SK-N-SH treated with all-trans-retinoic acid at 6 μM for 48 hours (cell line): ENCODE measurements at regions not wholly inside any gene's neighbourhood (a gene's known extent, or its start where the extent isn't known, plus 50 kb on each side); places are given as distances from the start of the nearest gene placed in this dataset.
"Not testable (repeated sequence)": the region's sequence is repeated elsewhere in the genome, so short reads cannot be mapped to it uniquely, and the experiment has no call there.

Source experiments
- ATAC-seq: fragments of 200-7000 bp; cut with Tn5 transposase; 3 replicates; pipeline ENCODE4 v1.9.1; 2020; ENCODE audit warnings: mild to moderate bottlenecking, moderate library complexity
- ARNTL ChIP-seq: fragments of 450-650 bp; formaldehyde crosslinking; IDR thresholded peaks from 2 replicates; pipeline ENCODE4 v1.5.0; 2020; ENCODE audit warnings: low read depth, mild to moderate bottlenecking, moderate library complexity, borderline replicate concordance
- BACH2 ChIP-seq: fragments of 250-450 bp; sonication (Bioruptor Pico); IDR thresholded peaks from 2 replicates; pipeline ENCODE4 v1.9.0; 2021; ENCODE audit warnings: mild to moderate bottlenecking, borderline replicate concordance
- CREB5 ChIP-seq: fragments of 250-450 bp; sonication (Bioruptor Pico); IDR thresholded peaks from 2 replicates; pipeline ENCODE4 v1.5.1; 2020; ENCODE audit warnings: low read depth, mild to moderate bottlenecking, moderate library complexity
- CSDC2 ChIP-seq: fragments of 250-450 bp; sonication (Bioruptor Pico); IDR thresholded peaks from 2 replicates; pipeline ENCODE4 v1.5.0; 2020; ENCODE audit warnings: mild to moderate bottlenecking, moderate library complexity
- CSRNP3 ChIP-seq: fragments of 250-450 bp; sonication (Bioruptor Pico); IDR thresholded peaks from 2 replicates; pipeline ENCODE4 v1.5.1; 2021; ENCODE audit warnings: mild to moderate bottlenecking, moderate library complexity
- ESRRG ChIP-seq: fragments of 250-450 bp; sonication (Bioruptor Pico); IDR thresholded peaks from 2 replicates; pipeline ENCODE4 v1.6.1; 2021; ENCODE audit warnings: mild to moderate bottlenecking
- ISL1 ChIP-seq: fragments of 250-450 bp; sonication (Bioruptor Pico); IDR thresholded peaks from 2 replicates; pipeline ENCODE4 v2.1.2; 2022; ENCODE audit warnings: mild to moderate bottlenecking, moderate library complexity
- OSR1 ChIP-seq: fragments of 250-450 bp; sonication (Bioruptor Pico); IDR thresholded peaks from 2 replicates; pipeline ENCODE4 v1.8.0; 2022; ENCODE audit warnings: moderate library complexity, mild to moderate bottlenecking, inconsistent platforms
- PPARA ChIP-seq: fragments of 250-450 bp; sonication (Bioruptor Pico); IDR thresholded peaks from 2 replicates; pipeline ENCODE4 v1.5.0; 2020; ENCODE audit warnings: mild to moderate bottlenecking, borderline replicate concordance
- RARB ChIP-seq: fragments of 250-450 bp; sonication (Bioruptor Pico); IDR thresholded peaks from 2 replicates; pipeline ENCODE4 v1.8.0; 2021; ENCODE audit warnings: mild to moderate bottlenecking, moderate library complexity
- TCF4 ChIP-seq: fragments of 250-450 bp; sonication (Bioruptor Pico); IDR thresholded peaks from 2 replicates; pipeline ENCODE4 v1.8.0; 2021; ENCODE audit warnings: mild to moderate bottlenecking, moderate library complexity, borderline replicate concordance
- TOX ChIP-seq: fragments of 250-450 bp; sonication (Bioruptor Pico); IDR thresholded peaks from 2 replicates; pipeline ENCODE4 v1.8.0; 2021; ENCODE audit warnings: mild to moderate bottlenecking, moderate library complexity, borderline replicate concordance
- ZC3H10 ChIP-seq: fragments of 250-450 bp; sonication (Bioruptor Pico); IDR thresholded peaks from 2 replicates; pipeline ENCODE4 v1.5.1; 2021; ENCODE audit warnings: mild to moderate bottlenecking, moderate library complexity
- ZFP3 ChIP-seq: fragments of 250-450 bp; sonication (Bioruptor Pico); IDR thresholded peaks from 2 replicates; pipeline ENCODE4 v1.5.0; 2020; ENCODE audit warnings: mild to moderate bottlenecking, moderate library complexity
- ZFP30 ChIP-seq: fragments of 450-650 bp; formaldehyde crosslinking; IDR thresholded peaks from 2 replicates; pipeline ENCODE4 v1.5.0; 2022; ENCODE audit warnings: mild to moderate bottlenecking, moderate library complexity
- ZNF70 ChIP-seq: fragments of 450-650 bp; formaldehyde crosslinking; IDR thresholded peaks from 2 replicates; pipeline ENCODE4 v1.5.0; 2020; ENCODE audit warnings: mild to moderate bottlenecking, moderate library complexity
- ZNF8 ChIP-seq: fragments of 450-650 bp; formaldehyde crosslinking; IDR thresholded peaks from 2 replicates; pipeline ENCODE4 v1.5.0; 2020; ENCODE audit warnings: mild to moderate bottlenecking, moderate library complexity
- TF ChIP-seq, protein P1 (sequence below): fragments of 250-450 bp; sonication (Bioruptor Pico); IDR thresholded peaks from 2 replicates; pipeline ENCODE4 v1.5.0; 2020; ENCODE audit warnings: mild to moderate bottlenecking, moderate library complexity
- TF ChIP-seq, protein P2 (sequence below): fragments of 250-450 bp; sonication (Bioruptor Pico); IDR thresholded peaks from 2 replicates; pipeline ENCODE4 v1.8.0; 2021; ENCODE audit warnings: low read depth, mild to moderate bottlenecking, moderate library complexity, borderline replicate concordance

DNA sequence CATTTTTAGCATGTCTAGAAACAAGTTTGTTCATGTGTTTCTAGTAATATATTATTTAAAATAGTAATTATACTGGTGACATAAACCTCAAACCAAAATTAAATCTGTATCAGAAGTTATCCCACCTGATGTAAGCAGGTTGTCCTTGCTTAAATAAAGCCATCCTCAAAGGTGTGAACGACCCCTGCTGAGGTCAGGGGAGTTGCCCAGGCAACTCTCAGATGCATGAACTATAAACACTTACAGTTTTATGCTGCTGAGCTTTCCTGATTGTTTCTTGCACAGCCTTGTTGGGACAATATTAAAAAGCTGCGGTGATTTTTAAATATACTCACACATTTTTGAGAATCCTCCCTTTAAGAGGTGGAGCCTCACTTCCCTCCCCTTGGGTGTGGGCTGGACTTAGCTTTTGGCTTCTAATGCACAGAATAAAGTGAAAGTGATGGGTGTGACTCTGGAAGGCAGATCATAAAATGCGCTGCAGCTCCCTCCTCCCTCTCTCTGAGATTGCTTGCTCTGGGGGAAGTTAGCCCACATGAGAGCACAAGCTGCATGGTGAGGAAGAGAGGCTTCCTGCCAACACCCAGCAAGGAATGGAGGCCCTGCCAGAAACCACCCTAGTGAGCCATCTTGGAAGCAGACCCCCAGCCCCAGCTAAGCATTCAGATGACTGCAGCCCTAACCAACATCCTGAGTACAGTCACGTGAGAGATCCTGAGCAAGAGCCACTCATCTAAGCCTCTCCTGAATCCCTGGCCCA is 152.7 kb downstream of the SKIDA1 start:
- no peak for TF ChIP-seq ZFP30
- no peak for TF ChIP-seq ESRRG
- no peak for TF ChIP-seq CSDC2 (CRISPR knock-in tag)
- TF ChIP-seq PPARA (CRISPR knock-in tag), result no peak
- ATAC-seq, result peak; percentile 95

DNA sequence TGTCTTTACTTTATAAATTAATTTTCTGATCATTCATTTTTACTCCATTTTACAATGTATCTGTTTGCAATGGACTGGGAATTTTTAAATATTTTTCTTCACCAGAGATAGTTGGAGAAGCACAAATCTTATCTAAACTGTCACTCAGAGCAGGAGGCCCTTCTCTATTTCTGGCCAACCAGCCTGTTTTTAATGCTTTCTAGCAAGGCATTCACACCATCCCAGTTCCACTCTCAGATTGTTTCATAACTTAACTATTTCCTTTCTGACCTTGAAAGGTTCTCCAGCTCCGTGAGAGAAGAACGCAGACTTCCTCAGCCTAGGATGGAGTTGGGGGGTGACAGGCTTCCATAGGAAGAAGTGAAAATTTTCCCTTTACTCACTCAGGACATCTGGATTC is 155.8 kb downstream of the SKIDA1 start:
- peak; percentile 4; the same call in 1 of the 3 replicates for ATAC-seq
- TF ChIP-seq ZFP3 (no peak), CSDC2 (CRISPR knock-in tag) (no peak), ISL1 (CRISPR knock-in tag) (no peak), CSRNP3 (CRISPR knock-in tag) (no peak)
- TF ChIP-seq, all 23 proteins: peak for 0

DNA sequence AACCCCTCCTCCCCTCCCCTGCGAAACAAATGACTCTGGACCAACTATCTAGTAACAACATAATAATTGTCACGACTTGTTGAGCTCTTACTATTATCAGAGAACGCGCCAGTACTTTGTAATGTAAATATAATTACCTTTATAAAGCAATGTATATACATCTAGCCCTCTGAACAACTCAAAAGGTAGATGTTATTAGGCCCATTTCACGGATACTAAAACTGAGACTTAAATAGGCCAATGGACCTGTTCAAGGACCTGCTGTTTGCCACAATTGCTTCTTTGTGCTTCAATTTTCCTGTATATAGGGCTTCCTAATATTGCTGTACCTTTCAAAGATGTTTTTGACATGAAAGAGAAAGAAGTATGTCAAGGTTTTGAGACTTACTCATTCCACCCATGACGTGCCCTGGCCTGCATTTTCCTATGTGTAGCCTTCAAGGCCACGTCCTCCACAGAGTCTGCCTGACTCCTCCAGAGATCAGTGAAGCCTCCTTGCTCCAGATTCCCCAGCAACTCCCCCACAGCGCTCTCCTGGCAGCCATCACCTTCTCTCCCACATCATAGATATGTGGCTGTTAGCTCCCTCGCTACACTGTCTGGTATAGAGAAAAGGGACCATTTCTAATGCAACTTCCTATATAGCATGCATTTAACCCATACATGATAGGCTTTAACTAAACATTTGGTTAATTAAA is 156.6 kb downstream of the SKIDA1 start:
- TF ChIP-seq RARB (CRISPR knock-in tag) (no peak), CSRNP3 (CRISPR knock-in tag) (no peak), TOX (no peak), ARNTL (no peak), ZNF70 (CRISPR knock-in tag) (no peak)
- TF ChIP-seq, protein P1, sequence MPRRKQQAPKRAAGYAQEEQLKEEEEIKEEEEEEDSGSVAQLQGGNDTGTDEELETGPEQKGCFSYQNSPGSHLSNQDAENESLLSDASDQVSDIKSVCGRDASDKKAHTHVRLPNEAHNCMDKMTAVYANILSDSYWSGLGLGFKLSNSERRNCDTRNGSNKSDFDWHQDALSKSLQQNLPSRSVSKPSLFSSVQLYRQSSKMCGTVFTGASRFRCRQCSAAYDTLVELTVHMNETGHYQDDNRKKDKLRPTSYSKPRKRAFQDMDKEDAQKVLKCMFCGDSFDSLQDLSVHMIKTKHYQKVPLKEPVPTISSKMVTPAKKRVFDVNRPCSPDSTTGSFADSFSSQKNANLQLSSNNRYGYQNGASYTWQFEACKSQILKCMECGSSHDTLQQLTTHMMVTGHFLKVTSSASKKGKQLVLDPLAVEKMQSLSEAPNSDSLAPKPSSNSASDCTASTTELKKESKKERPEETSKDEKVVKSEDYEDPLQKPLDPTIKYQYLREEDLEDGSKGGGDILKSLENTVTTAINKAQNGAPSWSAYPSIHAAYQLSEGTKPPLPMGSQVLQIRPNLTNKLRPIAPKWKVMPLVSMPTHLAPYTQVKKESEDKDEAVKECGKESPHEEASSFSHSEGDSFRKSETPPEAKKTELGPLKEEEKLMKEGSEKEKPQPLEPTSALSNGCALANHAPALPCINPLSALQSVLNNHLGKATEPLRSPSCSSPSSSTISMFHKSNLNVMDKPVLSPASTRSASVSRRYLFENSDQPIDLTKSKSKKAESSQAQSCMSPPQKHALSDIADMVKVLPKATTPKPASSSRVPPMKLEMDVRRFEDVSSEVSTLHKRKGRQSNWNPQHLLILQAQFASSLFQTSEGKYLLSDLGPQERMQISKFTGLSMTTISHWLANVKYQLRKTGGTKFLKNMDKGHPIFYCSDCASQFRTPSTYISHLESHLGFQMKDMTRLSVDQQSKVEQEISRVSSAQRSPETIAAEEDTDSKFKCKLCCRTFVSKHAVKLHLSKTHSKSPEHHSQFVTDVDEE, result no peak
- ATAC-seq, result no peak

- TF ChIP-seq, protein P1, result no peak
- TF ChIP-seq TOX, result no peak
- no peak for TF ChIP-seq TCF4 (CRISPR knock-in tag)
- TF ChIP-seq, protein P2, sequence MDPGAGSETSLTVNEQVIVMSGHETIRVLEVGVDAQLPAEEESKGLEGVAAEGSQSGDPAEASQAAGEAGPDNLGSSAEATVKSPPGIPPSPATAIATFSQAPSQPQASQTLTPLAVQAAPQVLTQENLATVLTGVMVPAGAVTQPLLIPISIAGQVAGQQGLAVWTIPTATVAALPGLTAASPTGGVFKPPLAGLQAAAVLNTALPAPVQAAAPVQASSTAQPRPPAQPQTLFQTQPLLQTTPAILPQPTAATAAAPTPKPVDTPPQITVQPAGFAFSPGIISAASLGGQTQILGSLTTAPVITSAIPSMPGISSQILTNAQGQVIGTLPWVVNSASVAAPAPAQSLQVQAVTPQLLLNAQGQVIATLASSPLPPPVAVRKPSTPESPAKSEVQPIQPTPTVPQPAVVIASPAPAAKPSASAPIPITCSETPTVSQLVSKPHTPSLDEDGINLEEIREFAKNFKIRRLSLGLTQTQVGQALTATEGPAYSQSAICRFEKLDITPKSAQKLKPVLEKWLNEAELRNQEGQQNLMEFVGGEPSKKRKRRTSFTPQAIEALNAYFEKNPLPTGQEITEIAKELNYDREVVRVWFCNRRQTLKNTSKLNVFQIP, result no peak
- no peak for TF ChIP-seq ZC3H10 (CRISPR knock-in tag)
- TF ChIP-seq RARB (CRISPR knock-in tag), result no peak
- TF ChIP-seq ARNTL, result no peak
- no peak for TF ChIP-seq ZFP3
- no peak for TF ChIP-seq PPARA (CRISPR knock-in tag)
- TF ChIP-seq ZNF70 (CRISPR knock-in tag), result no peak
- no peak for TF ChIP-seq ESRRG
- TF ChIP-seq CREB5 (CRISPR knock-in tag), result no peak
- TF ChIP-seq OSR1 (CRISPR knock-in tag), result no peak
- no peak for TF ChIP-seq ZNF8 (CRISPR knock-in tag)
- no peak for TF ChIP-seq BACH2 (CRISPR knock-in tag)
- peak; percentile 48 for ATAC-seq
These were observed 157.4 kb downstream of the SKIDA1 start for GRCh38 chr10:21368022-21368582.

- ATAC-seq, result not testable (repeated sequence)
These were observed 159.4 kb downstream of the SKIDA1 start for GRCh38 chr10:21366108-21366507.
